ENCODE measurements at regions not wholly inside any gene's neighbourhood (a gene's known extent, or its start where the extent isn't known, plus 50 kb on each side); places are given as distances from the start of the nearest gene placed in this dataset.

GRCh38 chr4:94032754-94033153 lies 174.9 kb upstream of the SMARCAD1 start:
- TF ChIP-seq GATA3 (IDR thresholded peaks at IDR 0.05; ENCODE audit: low read depth, low read length) (no peak), GATA2 (IDR thresholded peaks at IDR 0.05; ENCODE audit: low read depth, low read length) (no peak)

All from SH-SY5Y (cell line).